Spinal cord (tissue), 9 donors: ENCODE measurements at regions not wholly inside any gene's neighbourhood (a gene's known extent, or its start where the extent isn't known, plus 50 kb on each side); places are given as distances from the start of the nearest gene placed in this dataset.

Source experiments
- DNase-seq, 6 donors: peaks; one replicate each; pipeline versions ENCODE4 v3.0.0 to v3.0.0-alpha.2; 2013 to 2015; ENCODE audit warnings: low spot score in 6 of 6, low read depth in 4 of 6
- H3K27ac ChIP-seq: one replicate; pipeline ENCODE4 v1.5.1; 2013; ENCODE audit warnings: low read depth, low read length, control low read depth
- H3K27me3 ChIP-seq: one replicate; pipeline ENCODE4 v1.6.1; 2013; ENCODE audit warnings: low read length; ENCODE audit not compliant: control insufficient read depth, insufficient read depth
- H3K36me3 ChIP-seq: one replicate; pipeline ENCODE4 v1.6.1; 2013; ENCODE audit warnings: low read length; ENCODE audit not compliant: control insufficient read depth, insufficient read depth
- H3K4me1 ChIP-seq: one replicate; pipeline ENCODE4 v1.6.1; 2013; ENCODE audit warnings: low read length; ENCODE audit not compliant: control insufficient read depth, insufficient read depth
- H3K4me3 ChIP-seq: one replicate; pipeline ENCODE4 v1.5.1; 2013; ENCODE audit warnings: low read depth, low read length, control low read depth
- H3K9me3 ChIP-seq: one replicate; pipeline ENCODE4 v1.6.1; 2013; ENCODE audit warnings: low read length; ENCODE audit not compliant: control insufficient read depth, insufficient read depth
- WGBS: methylation state at CpG from one replicate; pipeline ENCODE4 v1.1.5; 2013; ENCODE audit warnings: missing lambda C conversion rate; ENCODE audit not compliant: insufficient coverage; 5-methylcytosine and 5-hydroxymethylcytosine counted together
- donor health status: healthy.

GRCh38 chr15:35649575-35649974 lies 103.6 kb upstream of the DPH6 start:
- no peak for DNase-seq
- no peaks in the 10 kb centered on the region for H3K9me3 ChIP-seq
- no peak overlapping the region for H3K27ac ChIP-seq
- H3K4me3 ChIP-seq = no peak overlapping the region
- no peaks in the 10 kb centered on the region for H3K4me1 ChIP-seq
- WGBS = 88% methylated on average over 1 of the region's 4 CpGs
- no peaks in the 10 kb centered on the region for H3K36me3 ChIP-seq
- no peaks in the 10 kb centered on the region for H3K27me3 ChIP-seq

- peak in 1 of 6 donors; percentile 69 for DNase-seq
- H3K27ac ChIP-seq = no peak overlapping the region
- no peaks in the 10 kb centered on the region for H3K27me3 ChIP-seq
- H3K4me1 ChIP-seq = no peaks in the 10 kb centered on the region
- H3K4me3 ChIP-seq = no peak overlapping the region
- WGBS = no CpG with 5 or more reads among the region's 3 CpGs
- H3K36me3 ChIP-seq = no peaks in the 10 kb centered on the region
- no peaks in the 10 kb centered on the region for H3K9me3 ChIP-seq
Observed at GRCh38 chr15:35654332-35654731, 108.4 kb upstream of the DPH6 start.

- Histone ChIP-seq H3K4me3 (no peak overlapping the region), H3K27ac (no peak overlapping the region), H3K27me3 (no peaks in the 10 kb centered on the region), H3K36me3 (no peaks in the 10 kb centered on the region), H3K4me1 (no peaks in the 10 kb centered on the region), H3K9me3 (no peaks in the 10 kb centered on the region)
- WGBS = no CpG with 5 or more reads among the region's 4 CpGs
- no peak for DNase-seq
Observed at GRCh38 chr15:35657679-35658311, 111.8 kb upstream of the DPH6 start.

GRCh38 chr15:35663956-35664355 lies 118.0 kb upstream of the DPH6 start:
- Histone ChIP-seq H3K4me1 (no peaks in the 10 kb centered on the region), H3K27ac (no peak overlapping the region), H3K4me3 (no peak overlapping the region), H3K27me3 (no peaks in the 10 kb centered on the region), H3K36me3 (no peaks in the 10 kb centered on the region), H3K9me3 (no peaks in the 10 kb centered on the region)
- no peak for DNase-seq
- WGBS = 93% methylated on average over 2 of the region's 2 CpGs

- no peaks in the 10 kb centered on the region for H3K36me3 ChIP-seq
- WGBS = 96% methylated on average over 6 of the region's 9 CpGs
- H3K27me3 ChIP-seq = no peaks in the 10 kb centered on the region
- H3K9me3 ChIP-seq = no peaks in the 10 kb centered on the region
- no peaks in the 10 kb centered on the region for H3K4me1 ChIP-seq
- peak in 1 of 6 donors; percentile 38 for DNase-seq
- H3K27ac ChIP-seq = no peak overlapping the region
- no peak overlapping the region for H3K4me3 ChIP-seq
Observed at GRCh38 chr15:35665896-35666536, 120.1 kb upstream of the DPH6 start.

GRCh38 chr15:35667908-35668307 lies 121.9 kb upstream of the DPH6 start:
- Histone ChIP-seq H3K27ac (no peak overlapping the region), H3K9me3 (no peaks in the 10 kb centered on the region), H3K4me1 (no peaks in the 10 kb centered on the region), H3K4me3 (no peak overlapping the region), H3K27me3 (no peaks in the 10 kb centered on the region), H3K36me3 (no peaks in the 10 kb centered on the region)
- no CpG with 5 or more reads among the region's 1 CpG for WGBS
- DNase-seq = no peak

GRCh38 chr15:35669021-35669420 lies 123.1 kb upstream of the DPH6 start:
- H3K4me3 ChIP-seq = no peak overlapping the region
- no peaks in the 10 kb centered on the region for H3K27me3 ChIP-seq
- H3K36me3 ChIP-seq = no peaks in the 10 kb centered on the region
- no peaks in the 10 kb centered on the region for H3K4me1 ChIP-seq
- no peak overlapping the region for H3K27ac ChIP-seq
- WGBS = 53% methylated on average over 2 of the region's 3 CpGs
- H3K9me3 ChIP-seq = no peaks in the 10 kb centered on the region
- DNase-seq = no peak

GRCh38 chr15:35669432-35670045 lies 123.6 kb upstream of the DPH6 start:
- H3K4me1 ChIP-seq = no peaks in the 10 kb centered on the region
- no CpG with 5 or more reads among the region's 5 CpGs for WGBS
- no peak overlapping the region for H3K4me3 ChIP-seq
- no peak overlapping the region for H3K27ac ChIP-seq
- no peak for DNase-seq
- no peaks in the 10 kb centered on the region for H3K9me3 ChIP-seq
- H3K36me3 ChIP-seq = no peaks in the 10 kb centered on the region
- no peaks in the 10 kb centered on the region for H3K27me3 ChIP-seq

GRCh38 chr15:35671197-35671596 lies 125.2 kb upstream of the DPH6 start:
- H3K27me3 ChIP-seq = no peaks in the 10 kb centered on the region
- no peaks in the 10 kb centered on the region for H3K36me3 ChIP-seq
- DNase-seq = no peak
- H3K27ac ChIP-seq = no peak overlapping the region
- H3K4me3 ChIP-seq = no peak overlapping the region
- no peaks in the 10 kb centered on the region for H3K4me1 ChIP-seq
- no peaks in the 10 kb centered on the region for H3K9me3 ChIP-seq

- WGBS = no CpG with 5 or more reads among the region's 1 CpG
- DNase-seq = no peak
- H3K27ac ChIP-seq = no peak overlapping the region
Observed at GRCh38 chr15:35671981-35672380, 126.0 kb upstream of the DPH6 start.

More at GRCh38 chr15:35671981-35672380, 126.0 kb upstream of the DPH6 start:
- Histone ChIP-seq H3K27me3 (no peaks in the 10 kb centered on the region), H3K4me3 (no peak overlapping the region), H3K4me1 (no peaks in the 10 kb centered on the region), H3K9me3 (no peaks in the 10 kb centered on the region), H3K36me3 (no peaks in the 10 kb centered on the region)
